SK-N-SH (cell line): ENCODE measurements at regions not wholly inside any gene's neighbourhood (a gene's known extent, or its start where the extent isn't known, plus 50 kb on each side); places are given as distances from the start of the nearest gene placed in this dataset.

Experiments
- CTCF ChIA-PET: fragments of 300-600, 350-600 bp; formaldehyde crosslinking; extraction: SDS; loops from one replicate; lab custom pipeline; 2021; lab: Yijun Ruan, JAX
- POLR2A ChIA-PET: fragments of 350-600 bp; sonication (Branson Sonifier 250); formaldehyde crosslinking; extraction: SDS; loops from one replicate; lab custom pipeline; 2020; ENCODE audit warnings: antibody characterized with exemption, inconsistent platforms; lab: Yijun Ruan, JAX
- DNase-seq: peaks from one replicate; pipeline ENCODE4 v3.0.0; 2012
- H2AFZ ChIP-seq: fragments of 200-600 bp; sonication (generic); 2 replicates; pipeline ENCODE4 v1.8.1; 2016; ENCODE audit warnings: antibody characterized with exemption, mild to moderate bottlenecking, low read depth
- H3F3A ChIP-seq: fragments of 200-600 bp; sonication (generic); replicated peaks from 2 replicates; pipeline ENCODE3; 2016; ENCODE audit warnings: antibody characterized with exemption, mild to moderate bottlenecking; ENCODE audit not compliant: insufficient read depth
- H3K27ac ChIP-seq, 2 experiments: fragments of 200-500 bp in 1 of 2; fragments of 200-600 bp in 1 of 2; sonication (Bioruptor generic) in 1 of 2; sonication (generic), shearing (Covaris generic) in 1 of 2; 2 replicates each; pipeline versions ENCODE4 v1.5.1 to v1.6.1; 2014 to 2016; ENCODE audit warnings: low read depth in 2 of 2, inconsistent platforms in 1 of 2, low read length in 1 of 2, mild to moderate bottlenecking in 1 of 2, mixed read lengths in 1 of 2
- H3K27me3 ChIP-seq: fragments of 200-600 bp; sonication (generic), shearing (Covaris generic); 2 replicates; pipeline ENCODE4 v1.6.1; 2016; ENCODE audit warnings: mixed run types; ENCODE audit not compliant: insufficient read depth
- H3K36me3 ChIP-seq, 2 experiments: fragments of 200-500 bp in 1 of 2; fragments of 200-600 bp in 1 of 2; sonication (Bioruptor generic) in 1 of 2; sonication (generic) in 1 of 2; replicated peaks in 1 of 2; 2 replicates each; pipeline versions ENCODE3 to v1.5.1; 2014 to 2016; ENCODE audit warnings: low read length in 1 of 2, mild to moderate bottlenecking in 1 of 2; ENCODE audit not compliant: insufficient read depth in 2 of 2, control insufficient read depth in 1 of 2
- H3K4me1 ChIP-seq, 2 experiments: fragments of 200-500 bp in 1 of 2; fragments of 200-600 bp in 1 of 2; sonication (Bioruptor generic) in 1 of 2; sonication (generic), shearing (Covaris generic) in 1 of 2; 2 replicates each; pipeline versions ENCODE4 v1.5.1 to v1.6.1; 2014 to 2016; ENCODE audit warnings: low read depth in 1 of 2, low read length in 1 of 2, mixed run types in 1 of 2; ENCODE audit not compliant: insufficient read depth in 2 of 2, control insufficient read depth in 1 of 2
- H3K4me2 ChIP-seq: fragments of 200-600 bp; sonication (generic), shearing (Covaris generic); 2 replicates; pipeline ENCODE4 v1.6.1; 2017; ENCODE audit warnings: mixed run types
- H3K4me3 ChIP-seq, 2 experiments: fragments of 200-500 bp in 1 of 2; fragments of 200-600 bp in 1 of 2; sonication (Bioruptor generic) in 1 of 2; sonication (generic), shearing (Covaris generic) in 1 of 2; 2 replicates each; pipeline versions ENCODE4 v1.5.1 to v1.8.1; 2014 to 2016; ENCODE audit warnings: low read depth in 2 of 2, inconsistent platforms in 1 of 2, low read length in 1 of 2, mild to moderate bottlenecking in 1 of 2, mixed read lengths in 1 of 2, moderate library complexity in 1 of 2
- H3K79me2 ChIP-seq: fragments of 200-600 bp; sonication (generic); 2 replicates; pipeline ENCODE4 v1.8.1; 2017; ENCODE audit warnings: mild to moderate bottlenecking; ENCODE audit not compliant: insufficient read depth
- H3K9ac ChIP-seq: fragments of 200-600 bp; sonication (generic); 2 replicates; pipeline ENCODE4 v1.6.1; 2017; ENCODE audit warnings: mixed run types
- H3K9me2 ChIP-seq: fragments of 200-600 bp; sonication (generic); 2 replicates; pipeline ENCODE4 v1.6.1; 2017; ENCODE audit warnings: mixed run types
- H3K9me3 ChIP-seq: fragments of 200-600 bp; sonication (generic); 2 replicates; pipeline ENCODE4 v1.6.1; 2017; ENCODE audit warnings: mixed run types, mild to moderate bottlenecking, moderate library complexity
- H4K20me1 ChIP-seq: fragments of 200-600 bp; sonication (generic); 2 replicates; pipeline ENCODE4 v1.6.1; 2017; ENCODE audit warnings: mild to moderate bottlenecking, mixed run types; ENCODE audit not compliant: insufficient read depth
- FOSL2 ChIP-seq: IDR thresholded peaks from 2 replicates; pipeline ENCODE4 v1.4.0; 2012; ENCODE audit warnings: low read depth, mild to moderate bottlenecking, moderate library complexity, borderline replicate concordance
- FOXJ3 ChIP-seq: sonication (generic); formaldehyde crosslinking; IDR thresholded peaks from 2 replicates; pipeline ENCODE4 v1.5.1; 2020; ENCODE audit warnings: mild to moderate bottlenecking, missing genetic modification reagents
- FOXM1 ChIP-seq: IDR thresholded peaks from 2 replicates; pipeline ENCODE4 v1.4.0; 2012; ENCODE audit warnings: low read depth, mild to moderate bottlenecking
- JUND ChIP-seq: IDR thresholded peaks from 2 replicates; pipeline ENCODE4 v1.4.0; 2012
- MXI1 ChIP-seq: IDR thresholded peaks from 2 replicates; pipeline ENCODE4 v1.6.1; 2012; ENCODE audit warnings: mild to moderate bottlenecking, low read depth, low read length, improper control_type of control experiment
- NFIC ChIP-seq: IDR thresholded peaks from 2 replicates; pipeline ENCODE4 v1.4.0; 2012; ENCODE audit warnings: borderline replicate concordance
- NRF1 ChIP-seq: IDR thresholded peaks from 2 replicates; pipeline ENCODE4 v1.6.1; 2012; ENCODE audit warnings: low read depth, mild to moderate bottlenecking, low read length
- RAD21 ChIP-seq: IDR thresholded peaks from 2 replicates; pipeline ENCODE4 v1.6.1; 2012; ENCODE audit warnings: mild to moderate bottlenecking, low read length
- RCOR1 ChIP-seq: fragments of 150-350 bp; IDR thresholded peaks from 2 replicates; pipeline ENCODE4 v1.6.1; 2017; ENCODE audit warnings: antibody characterized with exemption, low read length
- RXRA ChIP-seq: IDR thresholded peaks from 2 replicates; pipeline ENCODE4 v1.4.0; 2012; ENCODE audit warnings: low read depth, mild to moderate bottlenecking, borderline replicate concordance
- SIN3A ChIP-seq: IDR thresholded peaks from 2 replicates; pipeline ENCODE4 v1.6.1; 2012; ENCODE audit warnings: low read depth, mild to moderate bottlenecking, low read length, moderate library complexity, borderline replicate concordance
- TAF1 ChIP-seq: IDR thresholded peaks from 2 replicates; pipeline ENCODE4 v1.6.1; 2012; ENCODE audit warnings: low read depth, mild to moderate bottlenecking, low read length, moderate library complexity, borderline replicate concordance
- WGBS: methylation state at CpG from one replicate; pipeline ENCODE4 v1.1.6; 2017; ENCODE audit warnings: low lambda C conversion rate; 5-methylcytosine and 5-hydroxymethylcytosine counted together
- TF ChIP-seq, protein P1 (sequence below): fragments of 200-600 bp; sonication (generic); IDR thresholded peaks from 2 replicates; pipeline ENCODE4 v1.6.1; 2017; ENCODE audit warnings: antibody characterized with exemption, mild to moderate bottlenecking, moderate library complexity
- TF ChIP-seq, protein P2 (sequence below): fragments of 150-350 bp; IDR thresholded peaks from 2 replicates; pipeline ENCODE4 v1.6.1; 2017; ENCODE audit warnings: antibody characterized with exemption, low read length, low read depth, borderline replicate concordance
- TF ChIP-seq, protein P3 (sequence below): IDR thresholded peaks from 2 replicates; pipeline ENCODE4 v1.6.1; 2012; ENCODE audit warnings: mild to moderate bottlenecking, low read depth, low read length, moderate library complexity
- TF ChIP-seq, protein P4 (sequence below): IDR thresholded peaks from 2 replicates; pipeline ENCODE4; 2012
- TF ChIP-seq, protein P5 (sequence below): IDR thresholded peaks from 2 replicates; pipeline ENCODE4 v1.4.0; 2012; ENCODE audit warnings: low read depth, borderline replicate concordance

DNA sequence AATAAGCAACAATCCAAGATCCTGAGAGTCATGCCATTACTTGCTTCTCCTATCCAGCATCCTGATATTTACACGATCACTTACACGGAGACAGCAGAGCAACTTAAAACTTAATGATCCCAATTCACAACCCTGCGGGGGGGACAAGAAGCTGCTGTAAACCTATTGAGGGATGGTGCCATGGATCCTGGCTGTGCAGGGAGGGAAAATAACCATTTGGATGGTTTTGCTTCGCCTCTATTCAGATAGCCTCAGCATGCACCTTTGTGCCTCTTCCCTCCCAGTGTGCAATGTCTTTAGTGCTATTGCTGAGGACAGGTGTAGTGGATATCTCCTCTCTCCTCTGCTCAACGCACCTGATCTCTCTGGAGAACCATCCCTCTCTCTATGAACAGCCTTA is 89.7 kb upstream of the PPARGC1A start (continued):
- TF ChIP-seq, protein P1, sequence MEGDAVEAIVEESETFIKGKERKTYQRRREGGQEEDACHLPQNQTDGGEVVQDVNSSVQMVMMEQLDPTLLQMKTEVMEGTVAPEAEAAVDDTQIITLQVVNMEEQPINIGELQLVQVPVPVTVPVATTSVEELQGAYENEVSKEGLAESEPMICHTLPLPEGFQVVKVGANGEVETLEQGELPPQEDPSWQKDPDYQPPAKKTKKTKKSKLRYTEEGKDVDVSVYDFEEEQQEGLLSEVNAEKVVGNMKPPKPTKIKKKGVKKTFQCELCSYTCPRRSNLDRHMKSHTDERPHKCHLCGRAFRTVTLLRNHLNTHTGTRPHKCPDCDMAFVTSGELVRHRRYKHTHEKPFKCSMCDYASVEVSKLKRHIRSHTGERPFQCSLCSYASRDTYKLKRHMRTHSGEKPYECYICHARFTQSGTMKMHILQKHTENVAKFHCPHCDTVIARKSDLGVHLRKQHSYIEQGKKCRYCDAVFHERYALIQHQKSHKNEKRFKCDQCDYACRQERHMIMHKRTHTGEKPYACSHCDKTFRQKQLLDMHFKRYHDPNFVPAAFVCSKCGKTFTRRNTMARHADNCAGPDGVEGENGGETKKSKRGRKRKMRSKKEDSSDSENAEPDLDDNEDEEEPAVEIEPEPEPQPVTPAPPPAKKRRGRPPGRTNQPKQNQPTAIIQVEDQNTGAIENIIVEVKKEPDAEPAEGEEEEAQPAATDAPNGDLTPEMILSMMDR: no peak
- TF ChIP-seq, protein P2, sequence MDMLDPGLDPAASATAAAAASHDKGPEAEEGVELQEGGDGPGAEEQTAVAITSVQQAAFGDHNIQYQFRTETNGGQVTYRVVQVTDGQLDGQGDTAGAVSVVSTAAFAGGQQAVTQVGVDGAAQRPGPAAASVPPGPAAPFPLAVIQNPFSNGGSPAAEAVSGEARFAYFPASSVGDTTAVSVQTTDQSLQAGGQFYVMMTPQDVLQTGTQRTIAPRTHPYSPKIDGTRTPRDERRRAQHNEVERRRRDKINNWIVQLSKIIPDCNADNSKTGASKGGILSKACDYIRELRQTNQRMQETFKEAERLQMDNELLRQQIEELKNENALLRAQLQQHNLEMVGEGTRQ: no peak
- no peak for TF ChIP-seq NRF1
- TF ChIP-seq RAD21: no peak
- TF ChIP-seq, protein P3, sequence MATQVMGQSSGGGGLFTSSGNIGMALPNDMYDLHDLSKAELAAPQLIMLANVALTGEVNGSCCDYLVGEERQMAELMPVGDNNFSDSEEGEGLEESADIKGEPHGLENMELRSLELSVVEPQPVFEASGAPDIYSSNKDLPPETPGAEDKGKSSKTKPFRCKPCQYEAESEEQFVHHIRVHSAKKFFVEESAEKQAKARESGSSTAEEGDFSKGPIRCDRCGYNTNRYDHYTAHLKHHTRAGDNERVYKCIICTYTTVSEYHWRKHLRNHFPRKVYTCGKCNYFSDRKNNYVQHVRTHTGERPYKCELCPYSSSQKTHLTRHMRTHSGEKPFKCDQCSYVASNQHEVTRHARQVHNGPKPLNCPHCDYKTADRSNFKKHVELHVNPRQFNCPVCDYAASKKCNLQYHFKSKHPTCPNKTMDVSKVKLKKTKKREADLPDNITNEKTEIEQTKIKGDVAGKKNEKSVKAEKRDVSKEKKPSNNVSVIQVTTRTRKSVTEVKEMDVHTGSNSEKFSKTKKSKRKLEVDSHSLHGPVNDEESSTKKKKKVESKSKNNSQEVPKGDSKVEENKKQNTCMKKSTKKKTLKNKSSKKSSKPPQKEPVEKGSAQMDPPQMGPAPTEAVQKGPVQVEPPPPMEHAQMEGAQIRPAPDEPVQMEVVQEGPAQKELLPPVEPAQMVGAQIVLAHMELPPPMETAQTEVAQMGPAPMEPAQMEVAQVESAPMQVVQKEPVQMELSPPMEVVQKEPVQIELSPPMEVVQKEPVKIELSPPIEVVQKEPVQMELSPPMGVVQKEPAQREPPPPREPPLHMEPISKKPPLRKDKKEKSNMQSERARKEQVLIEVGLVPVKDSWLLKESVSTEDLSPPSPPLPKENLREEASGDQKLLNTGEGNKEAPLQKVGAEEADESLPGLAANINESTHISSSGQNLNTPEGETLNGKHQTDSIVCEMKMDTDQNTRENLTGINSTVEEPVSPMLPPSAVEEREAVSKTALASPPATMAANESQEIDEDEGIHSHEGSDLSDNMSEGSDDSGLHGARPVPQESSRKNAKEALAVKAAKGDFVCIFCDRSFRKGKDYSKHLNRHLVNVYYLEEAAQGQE: no peak

DNA sequence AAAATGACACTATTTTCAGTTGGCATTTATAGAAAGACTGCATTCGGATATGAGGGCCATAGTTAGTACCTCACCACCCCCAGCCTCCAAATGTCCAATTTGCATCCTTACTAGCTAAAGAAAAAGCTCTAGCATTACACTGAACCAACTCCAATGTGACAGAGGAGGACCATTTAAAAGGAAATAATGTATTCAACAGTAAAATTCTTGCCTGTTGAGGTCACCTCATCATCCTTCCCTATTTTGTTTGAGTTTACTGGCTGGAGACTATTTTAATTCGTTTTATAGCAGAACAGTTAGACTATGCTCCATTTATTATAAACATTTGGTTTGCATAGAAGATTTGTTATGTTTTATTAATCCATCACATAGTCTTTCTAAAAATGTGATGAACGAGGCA is 88.2 kb upstream of the PPARGC1A start:
- 7% methylated on average over 3 of the region's 3 CpGs for WGBS
- Histone ChIP-seq H3K79me2 (no peaks in the 10 kb centered on the region), H3K4me1 (no peaks in the 10 kb centered on the region), H3K4me3 (no peak overlapping the region), H3K27me3 (no peaks in the 10 kb centered on the region), H4K20me1 (no peaks in the 10 kb centered on the region), H3F3A (no peaks in the 10 kb centered on the region), H3K36me3 (no peaks in the 10 kb centered on the region), H3K9me2 (no peaks in the 10 kb centered on the region), H3K27ac (no peak overlapping the region), H2AFZ (no peak overlapping the region), H3K4me2 (no peak overlapping the region), H3K9ac (no peak overlapping the region), H3K9me3 (no peaks in the 10 kb centered on the region)
- ChIA-PET POLR2A (no interaction called here), CTCF (no interaction called here)
- DNase-seq: no peak
- no peak for TF ChIP-seq FOXJ3 (CRISPR knock-in tag)
- TF ChIP-seq, protein P4, sequence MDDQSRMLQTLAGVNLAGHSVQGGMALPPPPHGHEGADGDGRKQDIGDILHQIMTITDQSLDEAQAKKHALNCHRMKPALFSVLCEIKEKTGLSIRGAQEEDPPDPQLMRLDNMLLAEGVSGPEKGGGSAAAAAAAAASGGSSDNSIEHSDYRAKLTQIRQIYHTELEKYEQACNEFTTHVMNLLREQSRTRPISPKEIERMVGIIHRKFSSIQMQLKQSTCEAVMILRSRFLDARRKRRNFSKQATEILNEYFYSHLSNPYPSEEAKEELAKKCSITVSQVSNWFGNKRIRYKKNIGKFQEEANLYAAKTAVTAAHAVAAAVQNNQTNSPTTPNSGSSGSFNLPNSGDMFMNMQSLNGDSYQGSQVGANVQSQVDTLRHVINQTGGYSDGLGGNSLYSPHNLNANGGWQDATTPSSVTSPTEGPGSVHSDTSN: no peak
- no peak for TF ChIP-seq MXI1
- TF ChIP-seq FOSL2: no peak
- no peak for TF ChIP-seq NFIC
- TF ChIP-seq, protein P5, sequence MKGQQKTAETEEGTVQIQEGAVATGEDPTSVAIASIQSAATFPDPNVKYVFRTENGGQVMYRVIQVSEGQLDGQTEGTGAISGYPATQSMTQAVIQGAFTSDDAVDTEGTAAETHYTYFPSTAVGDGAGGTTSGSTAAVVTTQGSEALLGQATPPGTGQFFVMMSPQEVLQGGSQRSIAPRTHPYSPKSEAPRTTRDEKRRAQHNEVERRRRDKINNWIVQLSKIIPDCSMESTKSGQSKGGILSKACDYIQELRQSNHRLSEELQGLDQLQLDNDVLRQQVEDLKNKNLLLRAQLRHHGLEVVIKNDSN: no peak
- TF ChIP-seq, protein P3: no peak
- TF ChIP-seq RXRA: no peak
- TF ChIP-seq RCOR1: no peak
- no peak for TF ChIP-seq RAD21
- TF ChIP-seq JUND: no peak
- no peak for TF ChIP-seq FOXM1
- TF ChIP-seq TAF1: no peak
- no peak for TF ChIP-seq SIN3A
